ENCODE measurements at regions not wholly inside any gene's neighbourhood (a gene's known extent, or its start where the extent isn't known, plus 50 kb on each side); places are given as distances from the start of the nearest gene placed in this dataset.
"Not testable (repeated sequence)": the region's sequence is repeated elsewhere in the genome, so short reads cannot be mapped to it uniquely, and the experiment has no call there.

DNA sequence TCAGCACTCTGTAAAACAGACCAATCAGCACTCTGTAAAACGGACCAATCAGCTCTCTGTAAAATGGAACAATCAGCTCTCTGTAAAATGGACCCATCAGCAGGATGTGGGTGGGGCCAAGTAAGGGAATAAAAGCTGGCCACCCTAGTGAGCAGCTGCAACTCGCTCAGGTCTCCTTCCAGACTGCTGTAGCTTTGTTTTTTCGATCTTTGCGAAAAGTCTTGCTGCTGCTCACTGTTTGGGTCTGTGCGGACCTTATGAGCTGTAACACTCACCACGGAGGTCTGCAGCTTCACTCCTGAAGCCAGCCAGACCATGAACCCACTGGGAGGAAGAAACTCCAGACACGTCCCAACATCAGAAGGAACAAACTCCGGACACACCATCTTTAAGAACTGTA, 414.9 kb upstream of the DIPK2B start:
- H4K20me1 ChIP-seq (replicated peaks; ENCODE audit: control insufficient read depth, extremely low read depth, insufficient read depth, low read length); H3K4me1 ChIP-seq (ENCODE audit: control insufficient read depth, extremely low read depth, insufficient read depth, low read length); intact Hi-C loops (cut with micrococcal nuclease); CTCF ChIA-PET; FAIRE-seq; H3K36me3 ChIP-seq (ENCODE audit: control insufficient read depth in 2 of 2, extremely low read depth in 1 of 2, insufficient read depth in 2 of 2, low read length in 2 of 2); H3K4me3 ChIP-seq (replicated peaks in 1 of 3; ENCODE audit: insufficient read depth in 1 of 3, low read depth in 1 of 3, low read length in 3 of 3); H3K27me3 ChIP-seq (ENCODE audit: control insufficient read depth in 2 of 2, insufficient read depth in 2 of 2, low read length in 2 of 2); BruUV-seq (replicated peaks); H3K4me2 ChIP-seq (ENCODE audit: insufficient read depth, low read length); H3K79me2 ChIP-seq (ENCODE audit: control insufficient read depth, insufficient read depth, low read length); POLR2A ChIA-PET; H3K9ac ChIP-seq (replicated peaks; ENCODE audit: extremely low read depth, insufficient read depth, low read length); H3K9me3 ChIP-seq (replicated peaks; ENCODE audit: control insufficient read depth, insufficient read depth, low read length); H3K9me1 ChIP-seq (replicated peaks; ENCODE audit: control insufficient read depth, extremely low read depth, insufficient read depth, low read length); H2AFZ ChIP-seq (ENCODE audit: low read depth, low read length); dilution Hi-C loops (cut with MboI; ENCODE audit: extremely low pct_ligation_motif_present, low sequenced_read_pairs); DNase-seq (ENCODE audit: low read depth, low spot score); H3K27ac ChIP-seq (ENCODE audit: insufficient read depth, low read depth, low read length): not testable (repeated sequence)

GRCh38 chrX:45614853-45615252, 414.2 kb upstream of the DIPK2B start:
- Histone ChIP-seq H3K27me3 (ENCODE audit: control insufficient read depth in 2 of 2, insufficient read depth in 2 of 2, low read length in 2 of 2) (no peaks in the 10 kb centered on the region), H3K9me1 (replicated peaks; ENCODE audit: control insufficient read depth, extremely low read depth, insufficient read depth, low read length) (no peaks in the 10 kb centered on the region), H3K36me3 (ENCODE audit: control insufficient read depth in 2 of 2, extremely low read depth in 1 of 2, insufficient read depth in 2 of 2, low read length in 2 of 2) (no peaks in the 10 kb centered on the region), H3K4me3 (replicated peaks in 1 of 3; ENCODE audit: insufficient read depth in 1 of 3, low read depth in 1 of 3, low read length in 3 of 3) (no peak overlapping the region), H3K27ac (ENCODE audit: insufficient read depth, low read depth, low read length) (no peak overlapping the region), H3K4me2 (ENCODE audit: insufficient read depth, low read length) (no peak overlapping the region), H3K9me3 (replicated peaks; ENCODE audit: control insufficient read depth, insufficient read depth, low read length) (no peaks in the 10 kb centered on the region), H3K9ac (replicated peaks; ENCODE audit: extremely low read depth, insufficient read depth, low read length) (no peak overlapping the region), H4K20me1 (replicated peaks; ENCODE audit: control insufficient read depth, extremely low read depth, insufficient read depth, low read length) (no peaks in the 10 kb centered on the region), H3K79me2 (ENCODE audit: control insufficient read depth, insufficient read depth, low read length) (no peaks in the 10 kb centered on the region), H3K4me1 (ENCODE audit: control insufficient read depth, extremely low read depth, insufficient read depth, low read length) (no peaks in the 10 kb centered on the region), H2AFZ (ENCODE audit: low read depth, low read length) (no peak overlapping the region)
- ChIA-PET CTCF (no interaction called here), POLR2A (no interaction called here)
- TF ChIP-seq MYC (IDR thresholded peaks at IDR 0.05; ENCODE audit: low read depth, low read length) (no peak), CTCF (IDR thresholded peaks at IDR 0.05; ENCODE audit: extremely low read depth in 1 of 2, insufficient read depth in 1 of 2, low read depth in 1 of 2, low read length in 2 of 2) (no peak), POLR2A (IDR thresholded peaks at IDR 0.05; ENCODE audit: low read depth, low read length) (no peak), JUN (IDR thresholded peaks at IDR 0.05; ENCODE audit: borderline replicate concordance, insufficient read depth, insufficient read length, low read depth) (no peak), POLR2AphosphoS5 (IDR thresholded peaks at IDR 0.05; ENCODE audit: insufficient read depth, low read depth, low read length) (no peak), FOS (IDR thresholded peaks at IDR 0.05; ENCODE audit: borderline replicate concordance, insufficient read depth, low read length) (no peak), MAX (IDR thresholded peaks at IDR 0.05; ENCODE audit: insufficient read depth, insufficient read length) (no peak), EZH2 (IDR thresholded peaks at IDR 0.05; ENCODE audit: borderline replicate concordance, low read depth, low read length, severe bottlenecking) (no peak), GATA2 (IDR thresholded peaks at IDR 0.05; ENCODE audit: insufficient read depth, insufficient read length, low read depth, low read length) (no peak)
- dilution Hi-C loops (cut with MboI; ENCODE audit: extremely low pct_ligation_motif_present, low sequenced_read_pairs) = no loop called here
- intact Hi-C loops (cut with micrococcal nuclease) = no loop called here
- BruUV-seq (replicated peaks) = no TSS peak
- FAIRE-seq (no peak), DNase-seq (ENCODE audit: low read depth, low spot score) (no peak)
